ENCODE measurements at regions not wholly inside any gene's neighbourhood (a gene's known extent, or its start where the extent isn't known, plus 50 kb on each side); places are given as distances from the start of the nearest gene placed in this dataset.

GRCh38 chr9:90974016-90974415 is 172.4 kb downstream of the SYK start:
- H3K4me3 ChIP-seq, result no peak overlapping the region
- H3K36me3 Mint-ChIP-seq (ENCODE audit: low read depth), result no peaks in the 10 kb centered on the region
- H3K9me3 Mint-ChIP-seq, result no peaks in the 10 kb centered on the region
- H3K27me3 ChIP-seq (ENCODE audit: insufficient read depth), result no peaks in the 10 kb centered on the region
- H2AFZ ChIP-seq, result no peak overlapping the region
- H3K79me2 ChIP-seq (replicated peaks; ENCODE audit: insufficient read depth), result no peaks in the 10 kb centered on the region
- H3K4me1 Mint-ChIP-seq, result peaks cover 2% of the 10 kb centered on the region; the same call in 1 of the 3 replicates
- H3K27ac Mint-ChIP-seq, result no peak overlapping the region
- no peaks in the 10 kb centered on the region for H3F3A ChIP-seq (replicated peaks; ENCODE audit: low read depth)
- ATAC-seq (no peak), DNase-seq (ENCODE audit: low spot score) (no peak)
- no peak overlapping the region for H3K4me2 ChIP-seq
- no peaks in the 10 kb centered on the region for H4K20me1 ChIP-seq (replicated peaks; ENCODE audit: insufficient read depth)
- H3K27ac ChIP-seq (ENCODE audit: low read depth), result no peak overlapping the region
- H3K4me3 Mint-ChIP-seq, result no peak overlapping the region
- H3K36me3 ChIP-seq (ENCODE audit: insufficient read depth), result no peaks in the 10 kb centered on the region
- H3K9me2 ChIP-seq (ENCODE audit: insufficient read depth), result no peaks in the 10 kb centered on the region
- no peaks in the 10 kb centered on the region for H3K4me1 ChIP-seq (ENCODE audit: insufficient read depth)
- TF ChIP-seq, protein P1, sequence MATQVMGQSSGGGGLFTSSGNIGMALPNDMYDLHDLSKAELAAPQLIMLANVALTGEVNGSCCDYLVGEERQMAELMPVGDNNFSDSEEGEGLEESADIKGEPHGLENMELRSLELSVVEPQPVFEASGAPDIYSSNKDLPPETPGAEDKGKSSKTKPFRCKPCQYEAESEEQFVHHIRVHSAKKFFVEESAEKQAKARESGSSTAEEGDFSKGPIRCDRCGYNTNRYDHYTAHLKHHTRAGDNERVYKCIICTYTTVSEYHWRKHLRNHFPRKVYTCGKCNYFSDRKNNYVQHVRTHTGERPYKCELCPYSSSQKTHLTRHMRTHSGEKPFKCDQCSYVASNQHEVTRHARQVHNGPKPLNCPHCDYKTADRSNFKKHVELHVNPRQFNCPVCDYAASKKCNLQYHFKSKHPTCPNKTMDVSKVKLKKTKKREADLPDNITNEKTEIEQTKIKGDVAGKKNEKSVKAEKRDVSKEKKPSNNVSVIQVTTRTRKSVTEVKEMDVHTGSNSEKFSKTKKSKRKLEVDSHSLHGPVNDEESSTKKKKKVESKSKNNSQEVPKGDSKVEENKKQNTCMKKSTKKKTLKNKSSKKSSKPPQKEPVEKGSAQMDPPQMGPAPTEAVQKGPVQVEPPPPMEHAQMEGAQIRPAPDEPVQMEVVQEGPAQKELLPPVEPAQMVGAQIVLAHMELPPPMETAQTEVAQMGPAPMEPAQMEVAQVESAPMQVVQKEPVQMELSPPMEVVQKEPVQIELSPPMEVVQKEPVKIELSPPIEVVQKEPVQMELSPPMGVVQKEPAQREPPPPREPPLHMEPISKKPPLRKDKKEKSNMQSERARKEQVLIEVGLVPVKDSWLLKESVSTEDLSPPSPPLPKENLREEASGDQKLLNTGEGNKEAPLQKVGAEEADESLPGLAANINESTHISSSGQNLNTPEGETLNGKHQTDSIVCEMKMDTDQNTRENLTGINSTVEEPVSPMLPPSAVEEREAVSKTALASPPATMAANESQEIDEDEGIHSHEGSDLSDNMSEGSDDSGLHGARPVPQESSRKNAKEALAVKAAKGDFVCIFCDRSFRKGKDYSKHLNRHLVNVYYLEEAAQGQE (IDR thresholded peaks at IDR 0.05; ENCODE audit: unreplicated experiment), result no peak
- TF ChIP-seq EZH2phosphoT487 (IDR thresholded peaks at IDR 0.05; ENCODE audit: unreplicated experiment) (no peak), ZNF331 (CRISPR knock-in tag; IDR thresholded peaks at IDR 0.05; ENCODE audit: low read depth) (no peak), NANOG (IDR thresholded peaks at IDR 0.05; ENCODE audit: borderline replicate concordance) (no peak), JUNB (IDR thresholded peaks at IDR 0.05; ENCODE audit: unreplicated experiment) (no peak), ZNF114 (CRISPR knock-in tag; IDR thresholded peaks at IDR 0.05) (no peak), POLR2AphosphoS5 (IDR thresholded peaks at IDR 0.05; ENCODE audit: low read depth) (no peak), STAT1 (IDR thresholded peaks at IDR 0.05; ENCODE audit: unreplicated experiment) (no peak), CTCF (conservative IDR thresholded peaks at IDR 0.05; ENCODE audit: low read depth in 2 of 2) (no peak), ETS1 (IDR thresholded peaks at IDR 0.05) (no peak), CREB1 (CRISPR knock-in tag; IDR thresholded peaks at IDR 0.05; ENCODE audit: low read depth) (no peak), EZH2 (IDR thresholded peaks at IDR 0.05; ENCODE audit: low read depth, unreplicated experiment) (no peak)
- TF ChIP-seq, protein P2, sequence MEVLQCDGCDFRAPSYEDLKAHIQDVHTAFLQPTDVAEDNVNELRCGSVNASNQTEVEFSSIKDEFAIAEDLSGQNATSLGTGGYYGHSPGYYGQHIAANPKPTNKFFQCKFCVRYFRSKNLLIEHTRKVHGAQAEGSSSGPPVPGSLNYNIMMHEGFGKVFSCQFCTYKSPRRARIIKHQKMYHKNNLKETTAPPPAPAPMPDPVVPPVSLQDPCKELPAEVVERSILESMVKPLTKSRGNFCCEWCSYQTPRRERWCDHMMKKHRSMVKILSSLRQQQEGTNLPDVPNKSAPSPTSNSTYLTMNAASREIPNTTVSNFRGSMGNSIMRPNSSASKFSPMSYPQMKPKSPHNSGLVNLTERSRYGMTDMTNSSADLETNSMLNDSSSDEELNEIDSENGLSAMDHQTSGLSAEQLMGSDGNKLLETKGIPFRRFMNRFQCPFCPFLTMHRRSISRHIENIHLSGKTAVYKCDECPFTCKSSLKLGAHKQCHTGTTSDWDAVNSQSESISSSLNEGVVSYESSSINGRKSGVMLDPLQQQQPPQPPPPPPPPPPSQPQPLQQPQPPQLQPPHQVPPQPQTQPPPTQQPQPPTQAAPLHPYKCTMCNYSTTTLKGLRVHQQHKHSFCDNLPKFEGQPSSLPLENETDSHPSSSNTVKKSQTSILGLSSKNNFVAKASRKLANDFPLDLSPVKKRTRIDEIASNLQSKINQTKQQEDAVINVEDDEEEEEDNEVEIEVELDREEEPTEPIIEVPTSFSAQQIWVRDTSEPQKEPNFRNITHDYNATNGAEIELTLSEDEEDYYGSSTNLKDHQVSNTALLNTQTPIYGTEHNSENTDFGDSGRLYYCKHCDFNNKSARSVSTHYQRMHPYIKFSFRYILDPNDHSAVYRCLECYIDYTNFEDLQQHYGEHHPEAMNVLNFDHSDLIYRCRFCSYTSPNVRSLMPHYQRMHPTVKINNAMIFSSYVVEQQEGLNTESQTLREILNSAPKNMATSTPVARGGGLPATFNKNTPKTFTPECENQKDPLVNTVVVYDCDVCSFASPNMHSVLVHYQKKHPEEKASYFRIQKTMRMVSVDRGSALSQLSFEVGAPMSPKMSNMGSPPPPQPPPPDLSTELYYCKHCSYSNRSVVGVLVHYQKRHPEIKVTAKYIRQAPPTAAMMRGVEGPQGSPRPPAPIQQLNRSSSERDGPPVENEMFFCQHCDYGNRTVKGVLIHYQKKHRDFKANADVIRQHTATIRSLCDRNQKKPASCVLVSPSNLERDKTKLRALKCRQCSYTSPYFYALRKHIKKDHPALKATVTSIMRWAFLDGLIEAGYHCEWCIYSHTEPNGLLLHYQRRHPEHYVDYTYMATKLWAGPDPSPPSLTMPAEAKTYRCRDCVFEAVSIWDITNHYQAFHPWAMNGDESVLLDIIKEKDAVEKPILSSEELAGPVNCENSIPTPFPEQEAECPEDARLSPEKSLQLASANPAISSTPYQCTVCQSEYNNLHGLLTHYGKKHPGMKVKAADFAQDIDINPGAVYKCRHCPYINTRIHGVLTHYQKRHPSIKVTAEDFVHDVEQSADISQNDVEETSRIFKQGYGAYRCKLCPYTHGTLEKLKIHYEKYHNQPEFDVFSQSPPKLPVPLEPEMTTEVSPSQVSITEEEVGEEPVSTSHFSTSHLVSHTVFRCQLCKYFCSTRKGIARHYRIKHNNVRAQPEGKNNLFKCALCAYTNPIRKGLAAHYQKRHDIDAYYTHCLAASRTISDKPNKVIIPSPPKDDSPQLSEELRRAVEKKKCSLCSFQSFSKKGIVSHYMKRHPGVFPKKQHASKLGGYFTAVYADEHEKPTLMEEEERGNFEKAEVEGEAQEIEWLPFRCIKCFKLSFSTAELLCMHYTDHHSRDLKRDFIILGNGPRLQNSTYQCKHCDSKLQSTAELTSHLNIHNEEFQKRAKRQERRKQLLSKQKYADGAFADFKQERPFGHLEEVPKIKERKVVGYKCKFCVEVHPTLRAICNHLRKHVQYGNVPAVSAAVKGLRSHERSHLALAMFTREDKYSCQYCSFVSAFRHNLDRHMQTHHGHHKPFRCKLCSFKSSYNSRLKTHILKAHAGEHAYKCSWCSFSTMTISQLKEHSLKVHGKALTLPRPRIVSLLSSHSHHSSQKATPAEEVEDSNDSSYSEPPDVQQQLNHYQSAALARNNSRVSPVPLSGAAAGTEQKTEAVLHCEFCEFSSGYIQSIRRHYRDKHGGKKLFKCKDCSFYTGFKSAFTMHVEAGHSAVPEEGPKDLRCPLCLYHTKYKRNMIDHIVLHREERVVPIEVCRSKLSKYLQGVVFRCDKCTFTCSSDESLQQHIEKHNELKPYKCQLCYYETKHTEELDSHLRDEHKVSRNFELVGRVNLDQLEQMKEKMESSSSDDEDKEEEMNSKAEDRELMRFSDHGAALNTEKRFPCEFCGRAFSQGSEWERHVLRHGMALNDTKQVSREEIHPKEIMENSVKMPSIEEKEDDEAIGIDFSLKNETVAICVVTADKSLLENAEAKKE (CRISPR knock-in tag; IDR thresholded peaks at IDR 0.05), result no peak
- H3K27me3 Mint-ChIP-seq (ENCODE audit: insufficient read depth, low read depth, poor library complexity), result peaks cover 7% of the 10 kb centered on the region
